BE2C (cell line): ENCODE measurements at regions not wholly inside any gene's neighbourhood (a gene's known extent, or its start where the extent isn't known, plus 50 kb on each side); places are given as distances from the start of the nearest gene placed in this dataset.

Experiments
- DNase-seq: peaks from one replicate; pipeline ENCODE4 v3.0.0-alpha.2; 2020
- H3K27me3 ChIP-seq: fragments of 250-450 bp; sonication (Bioruptor Pico); 2 replicates; pipeline ENCODE4 v1.5.1; 2020; ENCODE audit warnings: mild to moderate bottlenecking
- H3K36me3 ChIP-seq: fragments of 250-450 bp; sonication (Bioruptor Pico); 2 replicates; pipeline ENCODE4 v1.5.1; 2020; ENCODE audit warnings: mild to moderate bottlenecking
- H3K4me1 ChIP-seq: fragments of 250-450 bp; sonication (Bioruptor Pico); 2 replicates; pipeline ENCODE4 v1.5.1; 2020
- H3K4me3 ChIP-seq: 2 replicates; pipeline ENCODE4 v1.5.1; 2011; ENCODE audit warnings: low read depth, low read length
- H3K9me3 ChIP-seq: fragments of 250-450 bp; sonication (Bioruptor Pico); 2 replicates; pipeline ENCODE4 v1.5.1; 2020
- CTCF ChIP-seq: IDR thresholded peaks from 2 replicates; pipeline ENCODE4 v1.5.1; 2012; ENCODE audit warnings: mild to moderate bottlenecking, low read depth, low read length

GRCh38 chr15:85897895-85898717, 103.4 kb upstream of the KLHL25 start:
- TF ChIP-seq CTCF = no peak
- Histone ChIP-seq H3K9me3 (no peaks in the 10 kb centered on the region), H3K36me3 (no peaks in the 10 kb centered on the region), H3K4me3 (no peak overlapping the region), H3K27me3 (no peaks in the 10 kb centered on the region), H3K4me1 (no peaks in the 10 kb centered on the region)
- DNase-seq = no peak

- Histone ChIP-seq H3K27me3 (0 out of 2 replicates have a peak, but pooled peaks cover 1% of the 10 kb centered on the region), H3K4me1 (no peaks in the 10 kb centered on the region), H3K4me3 (no peak overlapping the region), H3K9me3 (no peaks in the 10 kb centered on the region), H3K36me3 (no peaks in the 10 kb centered on the region)
- no peak for DNase-seq
- TF ChIP-seq CTCF = no peak
These were observed 105.2 kb upstream of the KLHL25 start for GRCh38 chr15:85899927-85900326.

GRCh38 chr15:85905751-85906450, 111.2 kb upstream of the KLHL25 start:
- Histone ChIP-seq H3K4me1 (no peaks in the 10 kb centered on the region), H3K4me3 (no peak overlapping the region), H3K36me3 (no peaks in the 10 kb centered on the region), H3K27me3 (peaks cover 8% of the 10 kb centered on the region; the same call in 1 of the 2 replicates), H3K9me3 (no peaks in the 10 kb centered on the region)
- TF ChIP-seq CTCF = no peak
- DNase-seq = no peak

GRCh38 chr15:85906640-85907039, 111.9 kb upstream of the KLHL25 start:
- Histone ChIP-seq H3K27me3 (peaks cover 8% of the 10 kb centered on the region; the same call in 1 of the 2 replicates), H3K9me3 (no peaks in the 10 kb centered on the region), H3K4me3 (no peak overlapping the region), H3K36me3 (no peaks in the 10 kb centered on the region), H3K4me1 (no peaks in the 10 kb centered on the region)
- no peak for TF ChIP-seq CTCF
- DNase-seq = no peak

- no peak for TF ChIP-seq CTCF
- no peak for DNase-seq
- peaks cover 5% of the 10 kb centered on the region; the same call in 1 of the 2 replicates for H3K27me3 ChIP-seq
- H3K4me1 ChIP-seq = no peaks in the 10 kb centered on the region
- no peak overlapping the region for H3K4me3 ChIP-seq
- H3K9me3 ChIP-seq = no peaks in the 10 kb centered on the region
- H3K36me3 ChIP-seq = no peaks in the 10 kb centered on the region
These were observed 116.1 kb upstream of the KLHL25 start for GRCh38 chr15:85910834-85911233.

- no peaks in the 10 kb centered on the region for H3K27me3 ChIP-seq
- DNase-seq = no peak
- H3K4me1 ChIP-seq = no peaks in the 10 kb centered on the region
- TF ChIP-seq CTCF = no peak
- no peaks in the 10 kb centered on the region for H3K36me3 ChIP-seq
- no peak overlapping the region for H3K4me3 ChIP-seq
- H3K9me3 ChIP-seq = no peaks in the 10 kb centered on the region
These were observed 118.7 kb upstream of the KLHL25 start for GRCh38 chr15:85913461-85913860.
